ENCODE measurements at regions not wholly inside any gene's neighbourhood (a gene's known extent, or its start where the extent isn't known, plus 50 kb on each side); places are given as distances from the start of the nearest gene placed in this dataset.

DNA sequence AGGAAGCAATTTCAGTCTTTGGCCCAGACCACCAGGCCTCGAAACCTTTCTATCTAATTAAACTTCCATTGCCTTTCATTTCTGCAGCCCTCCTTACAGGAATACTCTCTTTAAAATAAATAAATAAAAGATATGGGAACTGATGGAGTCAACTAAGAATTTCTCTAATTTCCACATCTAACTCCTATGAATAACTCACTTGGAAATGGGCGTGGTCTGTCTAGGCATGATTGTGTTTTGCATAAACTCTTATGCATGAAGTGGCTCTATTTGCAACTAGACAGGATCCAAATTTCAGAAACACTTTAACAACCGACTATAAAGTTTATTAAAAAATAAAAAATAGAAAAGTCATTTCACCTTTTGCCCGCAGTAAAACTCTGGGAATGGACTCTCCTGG lies 199.5 kb downstream of the ADSS2 start:
- ChIA-PET CTCF (no interaction called here), POLR2A (no interaction called here)
- no peak for DNase-seq (ENCODE audit: extremely low spot score)
- TF ChIP-seq L3MBTL2 (conservative IDR thresholded peaks at IDR 0.05), result no peak
- TF ChIP-seq HDGF (IDR thresholded peaks at IDR 0.05; ENCODE audit: borderline replicate concordance), result no peak
- TF ChIP-seq NFRKB (IDR thresholded peaks at IDR 0.05), result no peak
- no peak for TF ChIP-seq ARNT (IDR thresholded peaks at IDR 0.05)
- no peak for TF ChIP-seq FOXA1 (IDR thresholded peaks at IDR 0.05)
- TF ChIP-seq SP1 (IDR thresholded peaks at IDR 0.05), result no peak
- TF ChIP-seq ZNF384 (IDR thresholded peaks at IDR 0.05), result no peak
- TF ChIP-seq, protein P1, sequence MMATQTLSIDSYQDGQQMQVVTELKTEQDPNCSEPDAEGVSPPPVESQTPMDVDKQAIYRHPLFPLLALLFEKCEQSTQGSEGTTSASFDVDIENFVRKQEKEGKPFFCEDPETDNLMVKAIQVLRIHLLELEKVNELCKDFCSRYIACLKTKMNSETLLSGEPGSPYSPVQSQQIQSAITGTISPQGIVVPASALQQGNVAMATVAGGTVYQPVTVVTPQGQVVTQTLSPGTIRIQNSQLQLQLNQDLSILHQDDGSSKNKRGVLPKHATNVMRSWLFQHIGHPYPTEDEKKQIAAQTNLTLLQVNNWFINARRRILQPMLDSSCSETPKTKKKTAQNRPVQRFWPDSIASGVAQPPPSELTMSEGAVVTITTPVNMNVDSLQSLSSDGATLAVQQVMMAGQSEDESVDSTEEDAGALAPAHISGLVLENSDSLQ (IDR thresholded peaks at IDR 0.05), result no peak
- no peak for TF ChIP-seq FOXK2 (IDR thresholded peaks at IDR 0.05)
- no peak for TF ChIP-seq SUZ12 (IDR thresholded peaks at IDR 0.05)
- no peak for TF ChIP-seq FOXM1 (IDR thresholded peaks at IDR 0.05; ENCODE audit: borderline replicate concordance)
- TF ChIP-seq ELF4 (IDR thresholded peaks at IDR 0.05), result no peak

DNA sequence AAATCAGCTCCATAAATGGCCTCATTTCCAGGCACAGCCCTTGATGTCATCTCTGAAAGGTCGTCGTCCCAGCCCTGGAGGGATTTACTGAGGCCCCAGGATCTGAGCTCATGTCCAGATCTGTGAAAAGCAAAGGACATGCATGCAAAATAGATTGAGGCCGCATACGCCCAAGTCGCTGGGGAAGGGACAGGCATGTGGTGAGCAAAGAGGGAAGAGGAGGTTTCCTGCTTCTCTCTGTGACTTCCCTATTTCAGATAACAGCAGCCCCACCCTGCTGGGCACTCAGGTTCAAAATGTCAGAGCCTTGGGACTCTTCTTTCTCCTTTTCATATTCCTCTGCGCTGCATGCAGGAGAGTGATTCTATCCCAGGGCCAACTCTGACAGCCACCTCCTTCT lies 197.2 kb downstream of the ADSS2 start:
- TF ChIP-seq BHLHE40 (IDR thresholded peaks at IDR 0.05; ENCODE audit: borderline replicate concordance) (no peak), ZNF384 (IDR thresholded peaks at IDR 0.05) (no peak), SP1 (IDR thresholded peaks at IDR 0.05) (no peak), ELF4 (IDR thresholded peaks at IDR 0.05) (no peak), LEF1 (IDR thresholded peaks at IDR 0.05; ENCODE audit: borderline replicate concordance) (no peak), NFRKB (IDR thresholded peaks at IDR 0.05) (no peak), HDGF (IDR thresholded peaks at IDR 0.05; ENCODE audit: borderline replicate concordance) (no peak), FOXM1 (IDR thresholded peaks at IDR 0.05; ENCODE audit: borderline replicate concordance) (no peak), SUZ12 (IDR thresholded peaks at IDR 0.05) (no peak), TARDBP (IDR thresholded peaks at IDR 0.05) (no peak), FOXA1 (IDR thresholded peaks at IDR 0.05) (no peak), FOXK2 (IDR thresholded peaks at IDR 0.05) (no peak), L3MBTL2 (conservative IDR thresholded peaks at IDR 0.05) (no peak), CTBP1 (IDR thresholded peaks at IDR 0.05; ENCODE audit: borderline replicate concordance) (no peak), ARNT (IDR thresholded peaks at IDR 0.05) (no peak)
- TF ChIP-seq, protein P1 (IDR thresholded peaks at IDR 0.05), result no peak
- ChIA-PET CTCF (interaction anchor here (0.7 kb wide), 2 partner anchors 38 to 579 kb away, joined by 3 read pairs; no protein-coding TSS in a partner anchor), POLR2A (no interaction called here)
- no peak for DNase-seq (ENCODE audit: extremely low spot score)

DNA sequence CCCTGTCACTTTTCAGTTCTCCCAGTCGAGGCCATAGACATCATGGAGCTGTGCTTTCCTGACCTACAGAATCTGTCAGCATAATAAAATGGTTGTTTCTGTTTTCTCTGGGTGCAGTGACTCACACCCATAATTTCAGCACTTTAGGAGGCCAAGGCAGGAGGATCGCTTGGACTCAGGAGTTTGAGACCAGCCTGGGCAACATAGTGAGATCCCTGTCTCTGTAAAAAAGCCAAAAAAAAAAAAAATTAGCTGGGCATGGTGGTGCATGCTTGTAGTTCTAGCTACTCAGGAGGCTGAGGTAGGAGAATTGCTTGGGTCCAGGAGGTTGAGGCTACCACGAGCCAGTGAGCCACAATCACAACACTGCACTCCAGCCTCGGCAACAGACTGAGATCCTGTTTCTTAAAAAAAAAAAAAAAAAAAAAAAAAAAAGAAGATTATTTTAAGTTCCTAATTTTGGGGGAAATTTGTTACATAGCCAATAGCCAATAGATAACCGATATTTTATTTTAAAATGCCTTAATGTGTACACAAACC lies 196.2 kb downstream of the ADSS2 start:
- POLR2A ChIA-PET, result no interaction called here
- CTCF ChIA-PET, result no interaction called here

DNA sequence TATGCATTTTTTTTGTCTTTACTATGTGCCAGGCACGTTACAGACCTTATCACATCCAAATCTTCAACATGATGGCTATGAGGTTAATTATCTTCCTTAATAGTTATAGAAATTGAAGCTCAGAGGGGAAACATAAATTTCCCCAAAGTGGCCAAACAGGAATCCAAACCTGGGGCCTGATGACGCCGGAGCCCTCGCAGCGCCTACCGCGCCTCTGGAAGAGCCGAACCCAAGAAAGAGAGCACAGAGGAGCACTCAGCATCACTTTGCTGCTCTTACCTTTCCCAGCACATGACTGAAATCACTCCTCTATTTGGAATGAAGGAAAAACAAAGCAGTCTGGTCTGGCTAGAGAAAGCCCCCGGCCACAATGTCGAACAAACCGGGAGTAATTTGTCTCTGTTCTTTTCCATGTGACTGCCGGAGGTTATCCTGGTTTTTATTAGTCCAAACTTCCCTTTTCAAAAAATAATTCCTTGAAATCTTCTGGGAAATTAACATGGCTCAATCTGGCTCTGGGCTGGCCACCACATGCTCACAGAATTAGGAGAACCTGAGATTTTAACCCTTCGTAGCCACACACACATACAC lies 195.5 kb downstream of the ADSS2 start:
- POLR2A ChIA-PET, result no interaction called here
- DNase-seq (ENCODE audit: extremely low spot score), result no peak
- CTCF ChIA-PET, result no interaction called here
- TF ChIP-seq ARNT (IDR thresholded peaks at IDR 0.05), result no peak
- TF ChIP-seq NFRKB (IDR thresholded peaks at IDR 0.05), result no peak
- TF ChIP-seq FOXA1 (IDR thresholded peaks at IDR 0.05), result no peak
- no peak for TF ChIP-seq CTBP1 (IDR thresholded peaks at IDR 0.05; ENCODE audit: borderline replicate concordance)
- no peak for TF ChIP-seq TARDBP (IDR thresholded peaks at IDR 0.05)
- no peak for TF ChIP-seq L3MBTL2 (conservative IDR thresholded peaks at IDR 0.05)
- TF ChIP-seq, protein P1 (IDR thresholded peaks at IDR 0.05), result no peak
- TF ChIP-seq SP1 (IDR thresholded peaks at IDR 0.05), result no peak
- TF ChIP-seq SUZ12 (IDR thresholded peaks at IDR 0.05), result no peak
- TF ChIP-seq FOXM1 (IDR thresholded peaks at IDR 0.05; ENCODE audit: borderline replicate concordance), result no peak
- no peak for TF ChIP-seq LEF1 (IDR thresholded peaks at IDR 0.05; ENCODE audit: borderline replicate concordance)
- TF ChIP-seq FOXK2 (IDR thresholded peaks at IDR 0.05), result no peak
- TF ChIP-seq ZNF384 (IDR thresholded peaks at IDR 0.05), result no peak
- TF ChIP-seq HDGF (IDR thresholded peaks at IDR 0.05; ENCODE audit: borderline replicate concordance), result no peak
- no peak for TF ChIP-seq BHLHE40 (IDR thresholded peaks at IDR 0.05; ENCODE audit: borderline replicate concordance)
- TF ChIP-seq ELF4 (IDR thresholded peaks at IDR 0.05), result no peak

More for the DNA sequence above, 196.2 kb downstream of the ADSS2 start:
- TF ChIP-seq FOXK2 (IDR thresholded peaks at IDR 0.05), result no peak
- TF ChIP-seq FOXM1 (IDR thresholded peaks at IDR 0.05; ENCODE audit: borderline replicate concordance), result no peak
- TF ChIP-seq CTBP1 (IDR thresholded peaks at IDR 0.05; ENCODE audit: borderline replicate concordance), result no peak
- no peak for TF ChIP-seq L3MBTL2 (conservative IDR thresholded peaks at IDR 0.05)
- TF ChIP-seq ARNT (IDR thresholded peaks at IDR 0.05), result no peak
- TF ChIP-seq ELF4 (IDR thresholded peaks at IDR 0.05), result no peak
- no peak for TF ChIP-seq FOXA1 (IDR thresholded peaks at IDR 0.05)
- no peak for TF ChIP-seq SUZ12 (IDR thresholded peaks at IDR 0.05)
- no peak for TF ChIP-seq ZNF384 (IDR thresholded peaks at IDR 0.05)
- TF ChIP-seq, protein P1 (IDR thresholded peaks at IDR 0.05), result no peak; the same call in 1 of the 2 replicates
- no peak for TF ChIP-seq LEF1 (IDR thresholded peaks at IDR 0.05; ENCODE audit: borderline replicate concordance)
- no peak for TF ChIP-seq SP1 (IDR thresholded peaks at IDR 0.05)
- no peak for TF ChIP-seq NFRKB (IDR thresholded peaks at IDR 0.05)
- no peak for TF ChIP-seq HDGF (IDR thresholded peaks at IDR 0.05; ENCODE audit: borderline replicate concordance)
- no peak for TF ChIP-seq BHLHE40 (IDR thresholded peaks at IDR 0.05; ENCODE audit: borderline replicate concordance)
- no peak for TF ChIP-seq TARDBP (IDR thresholded peaks at IDR 0.05)
- no peak for DNase-seq (ENCODE audit: extremely low spot score)

DNA sequence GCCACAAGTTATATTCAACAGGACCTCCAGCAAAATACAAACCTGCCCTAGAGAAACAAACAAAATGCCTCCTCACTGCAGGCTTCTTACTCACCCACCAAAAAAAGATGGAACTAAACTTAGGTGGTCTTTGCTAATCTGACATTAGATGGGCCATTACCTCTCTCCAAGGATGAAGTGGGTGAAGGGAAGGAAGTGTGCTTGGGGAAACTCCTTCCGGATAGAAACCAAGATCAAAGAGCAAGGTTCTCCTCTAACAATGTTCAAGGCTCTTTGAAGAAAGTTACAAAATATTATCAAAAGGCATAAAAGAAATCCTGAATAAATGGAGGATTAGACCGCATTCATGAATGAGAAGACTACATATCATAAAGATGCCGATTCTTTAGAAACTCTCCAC lies 187.5 kb downstream of the ADSS2 start:
- POLR2A ChIA-PET, result no interaction called here
- TF ChIP-seq TARDBP (IDR thresholded peaks at IDR 0.05) (no peak), SP1 (IDR thresholded peaks at IDR 0.05) (no peak)
- TF ChIP-seq, protein P1 (IDR thresholded peaks at IDR 0.05), result no peak
- CTCF ChIA-PET, result no interaction called here
- no peak for DNase-seq (ENCODE audit: extremely low spot score)
